ENCODE measurements at regions not wholly inside any gene's neighbourhood (a gene's known extent, or its start where the extent isn't known, plus 50 kb on each side); places are given as distances from the start of the nearest gene placed in this dataset.

GRCh38 chr2:2505604-2506003 is 174.5 kb upstream of the MYT1L start:
- Mint-ChIP-seq H3K9me3 (peaks cover 3% of the 10 kb centered on the region), H3K4me1 (no peaks in the 10 kb centered on the region), H3K36me3 (no peaks in the 10 kb centered on the region), H3K27ac (no peak overlapping the region), H3K27me3 (no peaks in the 10 kb centered on the region), H3K4me3 (no peak overlapping the region)
- no peak for ATAC-seq (ENCODE audit: low read depth)
- no peak for DNase-seq (ENCODE audit: low spot score in 2 of 2)

- Mint-ChIP-seq H3K27me3 (peaks cover 2% of the 10 kb centered on the region), H3K27ac (no peak overlapping the region), H3K4me3 (no peak overlapping the region), H3K9me3 (peaks cover 1% of the 10 kb centered on the region), H3K36me3 (no peaks in the 10 kb centered on the region), H3K4me1 (no peaks in the 10 kb centered on the region)
- DNase-seq (ENCODE audit: low spot score in 2 of 2) (no peak), ATAC-seq (ENCODE audit: low read depth) (no peak)
Measured at GRCh38 chr2:2503864-2504418, 172.9 kb upstream of the MYT1L start.

GRCh38 chr2:2502201-2502549 is 171.1 kb upstream of the MYT1L start:
- no peak overlapping the region for H3K27ac Mint-ChIP-seq
- ATAC-seq (ENCODE audit: low read depth), result no peak

GRCh38 chr2:2501454-2502200 is 170.6 kb upstream of the MYT1L start:
- Mint-ChIP-seq H3K27me3 (peaks cover 3% of the 10 kb centered on the region), H3K36me3 (no peaks in the 10 kb centered on the region), H3K27ac (no peak overlapping the region), H3K9me3 (peaks cover 1% of the 10 kb centered on the region), H3K4me3 (no peak overlapping the region), H3K4me1 (no peaks in the 10 kb centered on the region)
- no peak for ATAC-seq (ENCODE audit: low read depth)
- no peak for DNase-seq (ENCODE audit: low spot score in 2 of 2)

More at GRCh38 chr2:2502201-2502549, 171.1 kb upstream of the MYT1L start:
- DNase-seq (ENCODE audit: low spot score in 2 of 2), result no peak
- Mint-ChIP-seq H3K9me3 (peaks cover 1% of the 10 kb centered on the region), H3K4me3 (no peak overlapping the region), H3K27me3 (peaks cover 3% of the 10 kb centered on the region), H3K36me3 (no peaks in the 10 kb centered on the region), H3K4me1 (no peaks in the 10 kb centered on the region)

GRCh38 chr2:2495606-2496005 is 164.5 kb upstream of the MYT1L start:
- H3K27me3 Mint-ChIP-seq, result peaks cover 6% of the 10 kb centered on the region
- ATAC-seq (ENCODE audit: low read depth), result no peak
- DNase-seq (ENCODE audit: low spot score in 2 of 2), result no peak
- H3K4me3 Mint-ChIP-seq, result no peak overlapping the region
- H3K27ac Mint-ChIP-seq, result no peak overlapping the region
- no peaks in the 10 kb centered on the region for H3K4me1 Mint-ChIP-seq
- no peaks in the 10 kb centered on the region for H3K36me3 Mint-ChIP-seq
- H3K9me3 Mint-ChIP-seq, result no peaks in the 10 kb centered on the region

GRCh38 chr2:2493496-2493895 is 162.4 kb upstream of the MYT1L start:
- no peaks in the 10 kb centered on the region for H3K4me1 Mint-ChIP-seq
- DNase-seq (ENCODE audit: low spot score in 2 of 2) (no peak), ATAC-seq (ENCODE audit: low read depth) (no peak)
- no peaks in the 10 kb centered on the region for H3K9me3 Mint-ChIP-seq
- peaks cover 3% of the 10 kb centered on the region for H3K27me3 Mint-ChIP-seq
- H3K36me3 Mint-ChIP-seq, result no peaks in the 10 kb centered on the region
- H3K27ac Mint-ChIP-seq, result no peak overlapping the region
- H3K4me3 Mint-ChIP-seq, result no peak overlapping the region

- DNase-seq (ENCODE audit: low spot score in 2 of 2) (no peak), ATAC-seq (ENCODE audit: low read depth) (no peak)
- Mint-ChIP-seq H3K27ac (no peak overlapping the region), H3K4me3 (no peak overlapping the region), H3K36me3 (no peaks in the 10 kb centered on the region), H3K4me1 (no peaks in the 10 kb centered on the region), H3K27me3 (peaks cover 3% of the 10 kb centered on the region), H3K9me3 (no peaks in the 10 kb centered on the region)
Measured at GRCh38 chr2:2492800-2493199, 161.7 kb upstream of the MYT1L start.

- no peaks in the 10 kb centered on the region for H3K4me1 Mint-ChIP-seq
Measured at GRCh38 chr2:2491964-2492363, 160.9 kb upstream of the MYT1L start.

GRCh38 chr2:2484301-2484700 is 153.2 kb upstream of the MYT1L start:
- Mint-ChIP-seq H3K9me3 (peaks cover 6% of the 10 kb centered on the region), H3K27ac (no peak overlapping the region), H3K4me3 (no peak overlapping the region), H3K4me1 (no peaks in the 10 kb centered on the region), H3K27me3 (no peaks in the 10 kb centered on the region), H3K36me3 (no peaks in the 10 kb centered on the region)
- DNase-seq (ENCODE audit: low spot score in 2 of 2), result no peak
- ATAC-seq (ENCODE audit: low read depth), result no peak

More at GRCh38 chr2:2491964-2492363, 160.9 kb upstream of the MYT1L start:
- DNase-seq (ENCODE audit: low spot score in 2 of 2) (no peak), ATAC-seq (ENCODE audit: low read depth) (no peak)
- Mint-ChIP-seq H3K27ac (no peak overlapping the region), H3K27me3 (peaks cover 3% of the 10 kb centered on the region), H3K9me3 (no peaks in the 10 kb centered on the region), H3K4me3 (no peak overlapping the region), H3K36me3 (no peaks in the 10 kb centered on the region)

GRCh38 chr2:2482851-2483250 is 151.8 kb upstream of the MYT1L start:
- no peak overlapping the region for H3K4me3 Mint-ChIP-seq
- H3K9me3 Mint-ChIP-seq, result peaks cover 8% of the 10 kb centered on the region
- H3K36me3 Mint-ChIP-seq, result no peaks in the 10 kb centered on the region
- ATAC-seq (ENCODE audit: low read depth) (no peak), DNase-seq (ENCODE audit: low spot score in 2 of 2) (no peak)
- H3K27ac Mint-ChIP-seq, result no peak overlapping the region
- H3K27me3 Mint-ChIP-seq, result no peaks in the 10 kb centered on the region
- no peaks in the 10 kb centered on the region for H3K4me1 Mint-ChIP-seq

GRCh38 chr2:2472881-2473280 is 141.8 kb upstream of the MYT1L start:
- ATAC-seq (ENCODE audit: low read depth) (no peak), DNase-seq (ENCODE audit: low spot score in 2 of 2) (no peak)
- Mint-ChIP-seq H3K4me1 (no peaks in the 10 kb centered on the region), H3K27ac (no peak overlapping the region), H3K27me3 (no peaks in the 10 kb centered on the region), H3K9me3 (peaks cover 2% of the 10 kb centered on the region), H3K36me3 (no peaks in the 10 kb centered on the region), H3K4me3 (no peak overlapping the region)

GRCh38 chr2:2472044-2472443 is 141.0 kb upstream of the MYT1L start:
- H3K4me1 Mint-ChIP-seq, result no peaks in the 10 kb centered on the region
- H3K36me3 Mint-ChIP-seq, result no peaks in the 10 kb centered on the region
- no peak overlapping the region for H3K4me3 Mint-ChIP-seq
- no peaks in the 10 kb centered on the region for H3K27me3 Mint-ChIP-seq
- DNase-seq (ENCODE audit: low spot score in 2 of 2) (no peak), ATAC-seq (ENCODE audit: low read depth) (no peak)
- H3K9me3 Mint-ChIP-seq, result peaks cover 2% of the 10 kb centered on the region
- no peak overlapping the region for H3K27ac Mint-ChIP-seq

GRCh38 chr2:2466534-2466933 is 135.5 kb upstream of the MYT1L start:
- Mint-ChIP-seq H3K27ac (no peak overlapping the region), H3K4me1 (no peaks in the 10 kb centered on the region), H3K27me3 (no peaks in the 10 kb centered on the region), H3K9me3 (no peaks in the 10 kb centered on the region), H3K36me3 (no peaks in the 10 kb centered on the region), H3K4me3 (no peak overlapping the region)
- DNase-seq (ENCODE audit: low spot score in 2 of 2) (no peak), ATAC-seq (ENCODE audit: low read depth) (no peak)

GRCh38 chr2:2464643-2465042 is 133.6 kb upstream of the MYT1L start:
- Mint-ChIP-seq H3K27ac (no peak overlapping the region), H3K4me3 (no peak overlapping the region), H3K9me3 (no peaks in the 10 kb centered on the region), H3K27me3 (no peaks in the 10 kb centered on the region), H3K36me3 (no peaks in the 10 kb centered on the region), H3K4me1 (no peaks in the 10 kb centered on the region)
- DNase-seq (ENCODE audit: low spot score in 2 of 2), result no peak
- no peak for ATAC-seq (ENCODE audit: low read depth)

- H3K9me3 Mint-ChIP-seq, result no peaks in the 10 kb centered on the region
- H3K36me3 Mint-ChIP-seq, result no peaks in the 10 kb centered on the region
- no peaks in the 10 kb centered on the region for H3K4me1 Mint-ChIP-seq
- ATAC-seq (ENCODE audit: low read depth), result no peak
- H3K27me3 Mint-ChIP-seq, result no peaks in the 10 kb centered on the region
- no peak overlapping the region for H3K4me3 Mint-ChIP-seq
- no peak overlapping the region for H3K27ac Mint-ChIP-seq
- DNase-seq (ENCODE audit: low spot score in 2 of 2), result no peak
Measured at GRCh38 chr2:2464094-2464493, 133.0 kb upstream of the MYT1L start.
